K562 (cell line): ENCODE measurements at regions not wholly inside any gene's neighbourhood (a gene's known extent, or its start where the extent isn't known, plus 50 kb on each side); places are given as distances from the start of the nearest gene placed in this dataset.
A peak's percentile ranks its signal among the peaks of the same experiment; 100 is the strongest.

Source experiments
- ATAC-seq: fragments of 200-7000 bp; cut with Tn5 transposase; 3 replicates; pipeline ENCODE4 v1.9.1; 2020; ENCODE audit warnings: moderate library complexity
- BruUV-seq: library from RNA; stranded (reverse); fragments of 400-500 nt; replicated peaks from 2 replicates; lab custom pipeline; 2021; lab: Mats Ljungman, UMichigan
- CTCF ChIA-PET: fragments of 300-600 bp; formaldehyde crosslinking; extraction: SDS; loops from one replicate; lab custom pipeline; 2021; ENCODE audit warnings: low intra/inter-chr PET ratio; lab: Yijun Ruan, JAX
- POLR2A ChIA-PET: fragments of 300-600, 350-650 bp; sonication (Branson Sonifier 250); formaldehyde crosslinking; extraction: SDS; loops from one replicate; lab custom pipeline; 2021; ENCODE audit warnings: antibody characterized with exemption, inconsistent platforms; lab: Yijun Ruan, JAX
- DNase-seq, 4 experiments: peaks; one replicate each; pipeline versions ENCODE4 v3.0.0 to v3.0.0-alpha.2; 2011 to 2018; ENCODE audit warnings: low spot score in 3 of 4, mixed read lengths in 3 of 4; ENCODE audit errors: extremely low read depth in 1 of 4
- FAIRE-seq: peaks from 2 replicates; lab custom pipeline; 2011; peaks lifted over from hg19 to GRCh38; lab: Jason Lieb, UNC
- H2AFZ ChIP-seq: 2 replicates; pipeline ENCODE4 v1.6.0; 2011; ENCODE audit warnings: low read depth, low read length, control low read depth, inconsistent platforms
- H3K27ac ChIP-seq: fragments of 200-600 bp; 3 replicates; pipeline ENCODE4 v1.8.0; 2011; ENCODE audit warnings: low read depth, mild to moderate bottlenecking, control low read depth, inconsistent platforms, low read length, moderate library complexity, mixed read lengths; ENCODE audit errors: extremely low read depth
- H3K27me3 ChIP-seq, 2 experiments: fragments of 300-600 bp in 1 of 2; 2 replicates in 1 of 2; 3 replicates in 1 of 2; pipeline versions ENCODE4 v1.6.0 to v1.8.0; 2011; ENCODE audit warnings: inconsistent platforms in 2 of 2, low read length in 2 of 2, mild to moderate bottlenecking in 1 of 2, mixed read lengths in 1 of 2, moderate library complexity in 1 of 2; ENCODE audit not compliant: control insufficient read depth in 2 of 2, insufficient read depth in 2 of 2
- H3K36me3 ChIP-seq: fragments of 300-600 bp; 3 replicates; pipeline ENCODE4 v1.8.0; 2011; ENCODE audit warnings: mild to moderate bottlenecking, low read length, inconsistent platforms; ENCODE audit not compliant: control insufficient read depth, insufficient read depth
- H3K4me1 ChIP-seq, 2 experiments: fragments of 200-600 bp in 1 of 2; replicated peaks in 1 of 2; 2 replicates in 1 of 2; 3 replicates in 1 of 2; pipeline versions ENCODE4 v1.5.1 to v1.8.0; 2011; ENCODE audit warnings: inconsistent platforms in 2 of 2, low read length in 2 of 2, mild to moderate bottlenecking in 1 of 2, mixed read lengths in 1 of 2, moderate library complexity in 1 of 2; ENCODE audit not compliant: control insufficient read depth in 2 of 2, insufficient read depth in 2 of 2
- H3K4me2 ChIP-seq: 2 replicates; pipeline ENCODE4 v1.6.1; 2011; ENCODE audit warnings: low read length, control low read depth, inconsistent platforms, mixed read lengths; ENCODE audit not compliant: insufficient read depth
- H3K4me3 ChIP-seq: fragments of 200-600 bp; sonication (generic), shearing (Covaris generic); 2 replicates; pipeline ENCODE4 v1.5.1; 2016; ENCODE audit warnings: control low read depth, inconsistent platforms
- H3K79me2 ChIP-seq: fragments of 200-600 bp; 3 replicates; pipeline ENCODE4 v1.8.0; 2011; ENCODE audit warnings: low read length, inconsistent platforms; ENCODE audit not compliant: control insufficient read depth, insufficient read depth
- H3K9ac ChIP-seq, 2 experiments: 2 replicates each; pipeline versions ENCODE4 v1.6.0 to v1.6.1; 2011; ENCODE audit warnings: low read depth in 2 of 2, low read length in 2 of 2, control low read depth in 1 of 2, inconsistent platforms in 1 of 2, mild to moderate bottlenecking in 1 of 2, mixed read lengths in 1 of 2; ENCODE audit not compliant: insufficient read depth in 1 of 2
- H3K9me1 ChIP-seq: one replicate; pipeline ENCODE4 v1.6.0; 2011; ENCODE audit warnings: inconsistent platforms, mild to moderate bottlenecking, low read length, moderate library complexity; ENCODE audit not compliant: control insufficient read depth, insufficient read depth
- H3K9me3 ChIP-seq: replicated peaks from 2 replicates; pipeline ENCODE4 v1.5.1; 2011; ENCODE audit warnings: low read depth, low read length, inconsistent platforms; ENCODE audit not compliant: control insufficient read depth, insufficient read depth
- H4K20me1 ChIP-seq: replicated peaks from 2 replicates; pipeline ENCODE4 v1.6.1; 2011; ENCODE audit warnings: low read length, inconsistent platforms, mixed read lengths; ENCODE audit not compliant: control insufficient read depth, insufficient read depth
- WGBS: fragments of 100-300 bp; shearing (Covaris generic); methylation state at CpG from one replicate; pipeline ENCODE4 v1.1.6; 2016; ENCODE audit warnings: low coverage, mixed read lengths; ENCODE audit not compliant: insufficient coverage; ENCODE audit errors: missing lambda C conversion rate; 5-methylcytosine and 5-hydroxymethylcytosine counted together
- in situ Hi-C: fragments of 300-500 bp; cut with MboI; formaldehyde crosslinking; loops from 4 replicates; pipeline ENCODE4 v1.15.0; 2018; ENCODE audit warnings: inconsistent platforms, mixed read lengths
- intact Hi-C: fragments of 100-400 bp; cut with micrococcal nuclease; formaldehyde crosslinking; loops from 2 replicates; pipeline ENCODE4 v1.14.2; 2022
- TF ChIP-seq, protein P1 (sequence below): IDR thresholded peaks from 3 replicates; pipeline ENCODE4 v1.6.1; 2011; ENCODE audit warnings: borderline replicate concordance, mild to moderate bottlenecking, moderate library complexity; ENCODE audit not compliant: insufficient read length; ENCODE audit errors: extremely low read depth
- TF ChIP-seq, protein P2 (sequence below): fragments of 450-650 bp; formaldehyde crosslinking; IDR thresholded peaks from 2 replicates; pipeline ENCODE4 v1.4.0; 2020; ENCODE audit warnings: mild to moderate bottlenecking, mixed read lengths

DNA sequence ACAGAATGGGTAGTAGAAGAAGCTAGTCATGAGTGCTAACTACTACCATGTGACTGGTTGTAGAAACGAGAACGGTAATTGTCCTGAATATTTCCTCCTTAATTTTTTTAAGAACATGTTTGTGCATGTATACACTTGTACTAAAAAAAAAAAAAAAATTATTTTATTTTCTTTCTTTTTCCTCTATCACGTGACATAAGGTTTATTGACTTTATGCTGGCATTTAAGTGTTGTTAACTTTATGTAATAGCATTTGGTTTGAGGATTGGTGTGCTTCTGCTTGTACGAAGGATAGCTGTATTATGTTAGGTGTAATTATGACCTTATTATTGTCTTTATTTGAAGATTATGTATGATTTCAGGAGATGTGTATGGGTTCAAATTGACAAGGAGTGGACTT lies 349.1 kb upstream of the PTPRD start:
- no peak for FAIRE-seq
- no peak overlapping the region for H2AFZ ChIP-seq
- TF ChIP-seq, protein P1, sequence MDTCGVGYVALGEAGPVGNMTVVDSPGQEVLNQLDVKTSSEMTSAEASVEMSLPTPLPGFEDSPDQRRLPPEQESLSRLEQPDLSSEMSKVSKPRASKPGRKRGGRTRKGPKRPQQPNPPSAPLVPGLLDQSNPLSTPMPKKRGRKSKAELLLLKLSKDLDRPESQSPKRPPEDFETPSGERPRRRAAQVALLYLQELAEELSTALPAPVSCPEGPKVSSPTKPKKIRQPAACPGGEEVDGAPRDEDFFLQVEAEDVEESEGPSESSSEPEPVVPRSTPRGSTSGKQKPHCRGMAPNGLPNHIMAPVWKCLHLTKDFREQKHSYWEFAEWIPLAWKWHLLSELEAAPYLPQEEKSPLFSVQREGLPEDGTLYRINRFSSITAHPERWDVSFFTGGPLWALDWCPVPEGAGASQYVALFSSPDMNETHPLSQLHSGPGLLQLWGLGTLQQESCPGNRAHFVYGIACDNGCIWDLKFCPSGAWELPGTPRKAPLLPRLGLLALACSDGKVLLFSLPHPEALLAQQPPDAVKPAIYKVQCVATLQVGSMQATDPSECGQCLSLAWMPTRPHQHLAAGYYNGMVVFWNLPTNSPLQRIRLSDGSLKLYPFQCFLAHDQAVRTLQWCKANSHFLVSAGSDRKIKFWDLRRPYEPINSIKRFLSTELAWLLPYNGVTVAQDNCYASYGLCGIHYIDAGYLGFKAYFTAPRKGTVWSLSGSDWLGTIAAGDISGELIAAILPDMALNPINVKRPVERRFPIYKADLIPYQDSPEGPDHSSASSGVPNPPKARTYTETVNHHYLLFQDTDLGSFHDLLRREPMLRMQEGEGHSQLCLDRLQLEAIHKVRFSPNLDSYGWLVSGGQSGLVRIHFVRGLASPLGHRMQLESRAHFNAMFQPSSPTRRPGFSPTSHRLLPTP, result no peak
- TF ChIP-seq, protein P2, sequence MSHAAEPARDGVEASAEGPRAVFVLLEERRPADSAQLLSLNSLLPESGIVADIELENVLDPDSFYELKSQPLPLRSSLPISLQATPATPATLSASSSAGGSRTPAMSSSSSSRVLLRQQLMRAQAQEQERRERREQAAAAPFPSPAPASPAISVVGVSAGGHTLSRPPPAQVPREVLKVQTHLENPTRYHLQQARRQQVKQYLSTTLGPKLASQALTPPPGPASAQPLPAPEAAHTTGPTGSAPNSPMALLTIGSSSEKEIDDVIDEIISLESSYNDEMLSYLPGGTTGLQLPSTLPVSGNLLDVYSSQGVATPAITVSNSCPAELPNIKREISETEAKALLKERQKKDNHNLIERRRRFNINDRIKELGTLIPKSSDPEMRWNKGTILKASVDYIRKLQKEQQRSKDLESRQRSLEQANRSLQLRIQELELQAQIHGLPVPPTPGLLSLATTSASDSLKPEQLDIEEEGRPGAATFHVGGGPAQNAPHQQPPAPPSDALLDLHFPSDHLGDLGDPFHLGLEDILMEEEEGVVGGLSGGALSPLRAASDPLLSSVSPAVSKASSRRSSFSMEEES (CRISPR knock-in tag), result peak; percentile 59
- TF ChIP-seq, all 486 proteins: peak for 1
- Histone ChIP-seq H4K20me1 (no peaks in the 10 kb centered on the region), H3K9me1 (no peaks in the 10 kb centered on the region), H3K27ac (no peak overlapping the region), H3K79me2 (no peaks in the 10 kb centered on the region), H3K4me1 (no peaks in the 10 kb centered on the region), H3K9me3 (no peaks in the 10 kb centered on the region), H3K4me3 (no peak overlapping the region), H3K27me3 (no peaks in the 10 kb centered on the region), H3K36me3 (no peaks in the 10 kb centered on the region), H3K4me2 (no peak overlapping the region), H3K9ac (no peak overlapping the region)
- ATAC-seq (no peak), DNase-seq (no peak)
- in situ Hi-C loops (no loop called here), intact Hi-C loops (no loop called here)
- no TSS peak for BruUV-seq
- ChIA-PET CTCF (no interaction called here), POLR2A (no interaction called here)
- WGBS, result 0% methylated on average over 2 of the region's 4 CpGs
